Ishikawa (cell line): ENCODE measurements at regions not wholly inside any gene's neighbourhood (a gene's known extent, or its start where the extent isn't known, plus 50 kb on each side); places are given as distances from the start of the nearest gene placed in this dataset.

Source experiments
- CEBPB ChIP-seq: IDR thresholded peaks from 2 replicates; pipeline ENCODE4 v1.6.1; 2012
- CREB1 ChIP-seq: IDR thresholded peaks from 2 replicates; pipeline ENCODE4 v1.6.1; 2012; ENCODE audit warnings: low read depth
- EGR1 ChIP-seq: IDR thresholded peaks from 2 replicates; pipeline ENCODE4 v1.6.1; 2012
- FOXM1 ChIP-seq: IDR thresholded peaks from 2 replicates; pipeline ENCODE4 v1.6.1; 2012; ENCODE audit warnings: low read depth, borderline replicate concordance
- NFIC ChIP-seq: IDR thresholded peaks from 2 replicates; pipeline ENCODE4 v1.6.1; 2012
- TF ChIP-seq, protein P1 (sequence below): IDR thresholded peaks from 2 replicates; pipeline ENCODE4 v1.6.1; 2012; ENCODE audit warnings: low read depth, mild to moderate bottlenecking
- TF ChIP-seq, protein P2 (sequence below): IDR thresholded peaks from 2 replicates; pipeline ENCODE4 v1.6.1; 2012
- TF ChIP-seq, protein P3 (sequence below): IDR thresholded peaks from 2 replicates; pipeline ENCODE4 v1.6.1; 2012

DNA sequence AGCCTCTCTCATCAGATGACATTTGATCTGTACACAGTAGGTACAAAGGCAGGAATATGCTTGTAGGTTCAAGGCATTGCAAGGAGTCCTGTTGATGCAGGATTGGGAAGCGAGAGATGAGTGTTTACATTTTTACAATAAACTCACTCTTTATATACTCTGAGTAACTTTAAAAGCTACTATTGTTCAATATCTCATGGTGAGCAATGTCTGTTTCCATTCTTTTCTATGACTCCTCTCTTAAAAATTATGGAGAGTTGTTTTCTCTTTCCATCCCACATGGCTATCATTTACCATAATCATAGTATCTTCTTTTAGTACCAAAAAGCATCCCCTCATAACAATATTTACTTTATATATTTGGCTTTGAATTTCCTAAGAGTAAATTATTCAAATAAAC is 314.0 kb upstream of the CDIN1 start:
- TF ChIP-seq, protein P1, sequence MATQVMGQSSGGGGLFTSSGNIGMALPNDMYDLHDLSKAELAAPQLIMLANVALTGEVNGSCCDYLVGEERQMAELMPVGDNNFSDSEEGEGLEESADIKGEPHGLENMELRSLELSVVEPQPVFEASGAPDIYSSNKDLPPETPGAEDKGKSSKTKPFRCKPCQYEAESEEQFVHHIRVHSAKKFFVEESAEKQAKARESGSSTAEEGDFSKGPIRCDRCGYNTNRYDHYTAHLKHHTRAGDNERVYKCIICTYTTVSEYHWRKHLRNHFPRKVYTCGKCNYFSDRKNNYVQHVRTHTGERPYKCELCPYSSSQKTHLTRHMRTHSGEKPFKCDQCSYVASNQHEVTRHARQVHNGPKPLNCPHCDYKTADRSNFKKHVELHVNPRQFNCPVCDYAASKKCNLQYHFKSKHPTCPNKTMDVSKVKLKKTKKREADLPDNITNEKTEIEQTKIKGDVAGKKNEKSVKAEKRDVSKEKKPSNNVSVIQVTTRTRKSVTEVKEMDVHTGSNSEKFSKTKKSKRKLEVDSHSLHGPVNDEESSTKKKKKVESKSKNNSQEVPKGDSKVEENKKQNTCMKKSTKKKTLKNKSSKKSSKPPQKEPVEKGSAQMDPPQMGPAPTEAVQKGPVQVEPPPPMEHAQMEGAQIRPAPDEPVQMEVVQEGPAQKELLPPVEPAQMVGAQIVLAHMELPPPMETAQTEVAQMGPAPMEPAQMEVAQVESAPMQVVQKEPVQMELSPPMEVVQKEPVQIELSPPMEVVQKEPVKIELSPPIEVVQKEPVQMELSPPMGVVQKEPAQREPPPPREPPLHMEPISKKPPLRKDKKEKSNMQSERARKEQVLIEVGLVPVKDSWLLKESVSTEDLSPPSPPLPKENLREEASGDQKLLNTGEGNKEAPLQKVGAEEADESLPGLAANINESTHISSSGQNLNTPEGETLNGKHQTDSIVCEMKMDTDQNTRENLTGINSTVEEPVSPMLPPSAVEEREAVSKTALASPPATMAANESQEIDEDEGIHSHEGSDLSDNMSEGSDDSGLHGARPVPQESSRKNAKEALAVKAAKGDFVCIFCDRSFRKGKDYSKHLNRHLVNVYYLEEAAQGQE, result no peak
- TF ChIP-seq, protein P2, sequence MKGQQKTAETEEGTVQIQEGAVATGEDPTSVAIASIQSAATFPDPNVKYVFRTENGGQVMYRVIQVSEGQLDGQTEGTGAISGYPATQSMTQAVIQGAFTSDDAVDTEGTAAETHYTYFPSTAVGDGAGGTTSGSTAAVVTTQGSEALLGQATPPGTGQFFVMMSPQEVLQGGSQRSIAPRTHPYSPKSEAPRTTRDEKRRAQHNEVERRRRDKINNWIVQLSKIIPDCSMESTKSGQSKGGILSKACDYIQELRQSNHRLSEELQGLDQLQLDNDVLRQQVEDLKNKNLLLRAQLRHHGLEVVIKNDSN, result no peak
- TF ChIP-seq CREB1, result no peak
- no peak for TF ChIP-seq CEBPB
- no peak for TF ChIP-seq NFIC
- no peak for TF ChIP-seq FOXM1
- TF ChIP-seq, protein P3, sequence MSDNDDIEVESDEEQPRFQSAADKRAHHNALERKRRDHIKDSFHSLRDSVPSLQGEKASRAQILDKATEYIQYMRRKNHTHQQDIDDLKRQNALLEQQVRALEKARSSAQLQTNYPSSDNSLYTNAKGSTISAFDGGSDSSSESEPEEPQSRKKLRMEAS, result no peak
- no peak for TF ChIP-seq EGR1
